HCT116 (cell line): ENCODE measurements at regions not wholly inside any gene's neighbourhood (a gene's known extent, or its start where the extent isn't known, plus 50 kb on each side); places are given as distances from the start of the nearest gene placed in this dataset.

Experiments
- ATAC-seq: fragments of 200-7000 bp; cut with Tn5 transposase; 2 replicates; pipeline ENCODE4 v1.9.1; 2020; ENCODE audit warnings: mild to moderate bottlenecking, moderate library complexity
- BruUV-seq: library from RNA; stranded (reverse); fragments of 400-500 nt; replicated peaks from 2 replicates; lab custom pipeline; 2021; lab: Mats Ljungman, UMichigan
- CTCF ChIA-PET: fragments of 300-600 bp; sonication (Branson Sonifier 250); formaldehyde crosslinking; loops from one replicate; lab custom pipeline; 2021; ENCODE audit warnings: antibody characterized with exemption; lab: Charles Lee
- POLR2A ChIA-PET: fragments of 300-600, 350-600 bp; sonication (Branson Sonifier 250); formaldehyde crosslinking; loops from one replicate; lab custom pipeline; 2021; ENCODE audit warnings: antibody characterized with exemption; lab: Charles Lee
- RAD21 ChIA-PET, 2 experiments: fragments of 300-600 bp; sonication (Branson Sonifier 250); formaldehyde crosslinking; loops; one replicate each; lab custom pipeline; 2023; ENCODE audit warnings: low total read pairs in 2 of 2; ENCODE audit not compliant: uncharacterized antibody in 2 of 2, unreplicated experiment in 2 of 2, low non-redundant PET in 1 of 2; lab: Charles Lee
- DNase-seq: peaks from one replicate; pipeline ENCODE4 v3.0.0-alpha.2; 2010; ENCODE audit warnings: low read depth, low spot score
- H2AFZ ChIP-seq: fragments of 200-600 bp; shearing (Covaris generic), sonication (generic); 2 replicates; pipeline ENCODE4 v1.6.1; 2017; ENCODE audit warnings: low read depth, mixed run types, mixed read lengths, antibody characterized with exemption, low read length; ENCODE audit not compliant: poor library complexity, severe bottlenecking
- H3K27ac ChIP-seq: 2 replicates; pipeline ENCODE4 v1.5.1; 2012; ENCODE audit warnings: low read depth, low read length
- H3K27me3 ChIP-seq: fragments of 200-600 bp; sonication (generic); 2 replicates; pipeline ENCODE4 v1.6.1; 2016; ENCODE audit warnings: mixed run types, low read length, mixed read lengths; ENCODE audit not compliant: insufficient read depth
- H3K36me3 ChIP-seq, 2 experiments: fragments of 200-500 bp in 1 of 2; fragments of 200-600 bp in 1 of 2; sonication (Bioruptor generic) in 1 of 2; sonication (generic) in 1 of 2; 2 replicates each; pipeline versions ENCODE4 v1.5.1 to v1.6.1; 2014 to 2016; ENCODE audit warnings: low read length in 2 of 2, inconsistent platforms in 1 of 2, mixed read lengths in 1 of 2, mixed run types in 1 of 2; ENCODE audit not compliant: insufficient read depth in 2 of 2, control insufficient read depth in 1 of 2
- H3K4me1 ChIP-seq, 2 experiments: fragments of 200-600 bp in 1 of 2; sonication (generic) in 1 of 2; 2 replicates each; pipeline versions ENCODE4 v1.5.1 to v1.6.1; 2012 to 2017; ENCODE audit warnings: low read length in 2 of 2, inconsistent platforms in 1 of 2, mild to moderate bottlenecking in 1 of 2, mixed read lengths in 1 of 2, mixed run types in 1 of 2, moderate library complexity in 1 of 2; ENCODE audit not compliant: insufficient read depth in 2 of 2, control insufficient read depth in 1 of 2
- H3K4me2 ChIP-seq: fragments of 200-600 bp; sonication (generic); 2 replicates; pipeline ENCODE4 v1.6.1; 2017; ENCODE audit warnings: mixed run types, low read length, mixed read lengths
- H3K4me3 ChIP-seq, 2 experiments: fragments of 200-600 bp in 1 of 2; sonication (generic) in 1 of 2; replicated peaks in 1 of 2; 2 replicates each; pipeline ENCODE4 v1.5.1; 2011 to 2016; ENCODE audit warnings: low read length in 2 of 2, control low read depth in 1 of 2, low read depth in 1 of 2, mild to moderate bottlenecking in 1 of 2, mixed read lengths in 1 of 2, mixed run types in 1 of 2
- H3K79me2 ChIP-seq: fragments of 200-600 bp; sonication (generic); 2 replicates; pipeline ENCODE4 v1.6.1; 2017; ENCODE audit warnings: mild to moderate bottlenecking, mixed run types, low read length, moderate library complexity, mixed read lengths; ENCODE audit not compliant: insufficient read depth
- H3K9ac ChIP-seq: fragments of 200-600 bp; sonication (generic); 2 replicates; pipeline ENCODE4 v1.6.1; 2016; ENCODE audit warnings: low read length, mixed read lengths
- H3K9me2 ChIP-seq: fragments of 200-600 bp; sonication (generic), shearing (Covaris generic); 2 replicates; pipeline ENCODE4 v1.6.1; 2017; ENCODE audit warnings: mixed run types, mild to moderate bottlenecking, moderate library complexity; ENCODE audit not compliant: insufficient read depth
- H3K9me3 ChIP-seq, 2 experiments: fragments of 200-500 bp in 1 of 2; fragments of 200-600 bp in 1 of 2; sonication (Bioruptor generic) in 1 of 2; sonication (generic) in 1 of 2; 2 replicates each; pipeline ENCODE4 v1.6.1; 2014 to 2017; ENCODE audit warnings: low read length in 2 of 2, mixed read lengths in 2 of 2, inconsistent platforms in 1 of 2, low read depth in 1 of 2, mild to moderate bottlenecking in 1 of 2, mixed run types in 1 of 2, moderate library complexity in 1 of 2; ENCODE audit not compliant: control insufficient read depth in 1 of 2, insufficient read depth in 1 of 2
- H4K20me1 ChIP-seq: fragments of 200-600 bp; sonication (generic), shearing (Covaris generic); 2 replicates; pipeline ENCODE4 v1.6.1; 2017; ENCODE audit warnings: mixed run types, mild to moderate bottlenecking, moderate library complexity; ENCODE audit not compliant: insufficient read depth
- ATF3 ChIP-seq: IDR thresholded peaks from 2 replicates; pipeline ENCODE4 v1.6.1; 2012
- CBX3 ChIP-seq: IDR thresholded peaks from 2 replicates; pipeline ENCODE4 v1.6.1; 2012; ENCODE audit warnings: low read depth
- CEBPB ChIP-seq: IDR thresholded peaks from 2 replicates; pipeline ENCODE4 v1.6.1; 2012; ENCODE audit warnings: low read depth
- CTCF ChIP-seq, 3 experiments: fragments of 200-600 bp in 1 of 3; sonication (generic) in 1 of 3; IDR thresholded peaks in 2 of 3; conservative IDR thresholded peaks in 1 of 3; 2 replicates each; pipeline ENCODE4 v1.5.1; 2012 to 2017; ENCODE audit warnings: low read depth in 2 of 3, low read length in 2 of 3, antibody characterized with exemption in 1 of 3, borderline replicate concordance in 1 of 3, control low read depth in 1 of 3, mild to moderate bottlenecking in 1 of 3, mixed read lengths in 1 of 3, mixed run types in 1 of 3, moderate library complexity in 1 of 3; ENCODE audit not compliant: insufficient read depth in 1 of 3
- EGR1 ChIP-seq: IDR thresholded peaks from 2 replicates; pipeline ENCODE4 v1.6.1; 2012; ENCODE audit warnings: low read depth
- ELF1 ChIP-seq: IDR thresholded peaks from 2 replicates; pipeline ENCODE4 v1.6.1; 2012; ENCODE audit warnings: low read depth, borderline replicate concordance
- JUND ChIP-seq: IDR thresholded peaks from 2 replicates; pipeline ENCODE4 v1.6.1; 2012
- MAX ChIP-seq: IDR thresholded peaks from 2 replicates; pipeline ENCODE4 v1.6.1; 2012
- POLR2A ChIP-seq: IDR thresholded peaks from 2 replicates; pipeline ENCODE4 v1.7.0; 2011; ENCODE audit warnings: borderline replicate concordance; ENCODE audit not compliant: insufficient read depth, insufficient read length; ENCODE audit errors: extremely low read depth
- POLR2AphosphoS5 ChIP-seq: IDR thresholded peaks from 2 replicates; pipeline ENCODE4 v1.6.1; 2011; ENCODE audit warnings: mild to moderate bottlenecking, low read depth, low read length, moderate library complexity
- REST ChIP-seq: IDR thresholded peaks from 2 replicates; pipeline ENCODE4 v1.6.1; 2012; ENCODE audit warnings: low read depth
- SIN3A ChIP-seq: IDR thresholded peaks from 2 replicates; pipeline ENCODE4 v1.6.1; 2012; ENCODE audit warnings: low read depth
- SP1 ChIP-seq: IDR thresholded peaks from 2 replicates; pipeline ENCODE4 v1.6.1; 2012; ENCODE audit warnings: low read depth
- SRF ChIP-seq: IDR thresholded peaks from 2 replicates; pipeline ENCODE4 v1.6.1; 2012; ENCODE audit warnings: low read depth
- YY1 ChIP-seq: IDR thresholded peaks from 2 replicates; pipeline ENCODE4 v1.6.1; 2011; ENCODE audit warnings: low read length, low read depth, moderate library complexity, mild to moderate bottlenecking; ENCODE audit not compliant: insufficient replicate concordance; ENCODE audit errors: extremely low read depth
- ZFX ChIP-seq: fragments of 450-650 bp; IDR thresholded peaks from 2 replicates; pipeline ENCODE4 v1.6.1; 2017
- ZNF274 ChIP-seq: fragments of 200-500 bp; sonication (Bioruptor generic); IDR thresholded peaks from 2 replicates; pipeline ENCODE4 v1.6.1; 2014; ENCODE audit warnings: mild to moderate bottlenecking, low read depth, low read length, inconsistent platforms
- intact Hi-C: fragments of 100-400 bp; cut with micrococcal nuclease; formaldehyde crosslinking; loops from 2 replicates; pipeline ENCODE4 v1.10.0; 2022

- ChIA-PET POLR2A (no interaction called here), RAD21 (no interaction called here), CTCF (no interaction called here)
- Histone ChIP-seq H3K9me2 (no peaks in the 10 kb centered on the region), H3K4me2 (no peak overlapping the region), H2AFZ (no peak overlapping the region), H4K20me1 (no peaks in the 10 kb centered on the region), H3K79me2 (no peaks in the 10 kb centered on the region), H3K4me1 (no peaks in the 10 kb centered on the region), H3K4me3 (no peak overlapping the region), H3K27ac (no peak overlapping the region), H3K9ac (no peak overlapping the region), H3K9me3 (no peaks in the 10 kb centered on the region), H3K36me3 (no peaks in the 10 kb centered on the region), H3K27me3 (peaks cover 31% of the 10 kb centered on the region)
- no peak for ATAC-seq
- no peak for DNase-seq
- intact Hi-C loops, result no loop called here
- TF ChIP-seq YY1, result no peak
- no peak for TF ChIP-seq MAX
- TF ChIP-seq REST, result no peak
- TF ChIP-seq SP1, result no peak
- TF ChIP-seq ZFX, result no peak
- TF ChIP-seq CEBPB, result no peak
- TF ChIP-seq CBX3, result no peak
- no TSS peak for BruUV-seq
Measured at GRCh38 chr13:111661776-111662175, 341.3 kb downstream of the TEX29 start.

GRCh38 chr13:111662451-111662850 is 342.0 kb downstream of the TEX29 start:
- Histone ChIP-seq H3K4me1 (no peaks in the 10 kb centered on the region), H3K36me3 (no peaks in the 10 kb centered on the region), H3K9me3 (no peaks in the 10 kb centered on the region), H4K20me1 (no peaks in the 10 kb centered on the region), H3K4me3 (no peak overlapping the region), H3K27ac (no peak overlapping the region), H3K27me3 (peaks cover 26% of the 10 kb centered on the region), H2AFZ (no peak overlapping the region), H3K4me2 (no peak overlapping the region), H3K9ac (no peak overlapping the region), H3K79me2 (no peaks in the 10 kb centered on the region), H3K9me2 (no peaks in the 10 kb centered on the region)
- intact Hi-C loops, result no loop called here
- no peak for ATAC-seq
- CTCF ChIA-PET, result no interaction called here
- RAD21 ChIA-PET, result no interaction called here
- POLR2A ChIA-PET, result no interaction called here
- no peak for DNase-seq
- BruUV-seq, result no TSS peak
- no peak for TF ChIP-seq ATF3
- TF ChIP-seq CEBPB, result no peak
- no peak for TF ChIP-seq CBX3
- no peak for TF ChIP-seq ELF1
- no peak for TF ChIP-seq POLR2AphosphoS5
- no peak for TF ChIP-seq ZNF274
- no peak for TF ChIP-seq EGR1
- no peak for TF ChIP-seq JUND
- TF ChIP-seq POLR2A, result no peak
- no peak for TF ChIP-seq SRF
- no peak for TF ChIP-seq MAX
- TF ChIP-seq SIN3A, result no peak
- TF ChIP-seq CTCF (IDR thresholded peaks at IDR 0.05 in 2 of 3, conservative IDR thresholded peaks at IDR 0.05 in 1 of 3; ENCODE audit: borderline replicate concordance in 1 of 3, insufficient read depth in 1 of 3, low read depth in 2 of 3, low read length in 2 of 3), result no peak
- TF ChIP-seq SP1, result no peak
